Glutamatergic neuron (in vitro differentiated cells): ENCODE measurements at regions not wholly inside any gene's neighbourhood (a gene's known extent, or its start where the extent isn't known, plus 50 kb on each side); places are given as distances from the start of the nearest gene placed in this dataset.

Experiments
- DNase-seq: peaks from one replicate; pipeline ENCODE4 v3.0.0; 2022
- H3K27ac Mint-ChIP-seq: one replicate; pipeline ENCODE4 v1.8.0; 2020; ENCODE audit warnings: mild to moderate bottlenecking, mixed read lengths, inconsistent platforms; ENCODE audit not compliant: unreplicated experiment
- H3K27me3 Mint-ChIP-seq: one replicate; pipeline ENCODE4 v1.8.0; 2020; ENCODE audit warnings: mild to moderate bottlenecking, moderate library complexity, mixed read lengths, inconsistent platforms; ENCODE audit not compliant: unreplicated experiment
- H3K36me3 Mint-ChIP-seq: one replicate; pipeline ENCODE4 v1.8.0; 2020; ENCODE audit warnings: mild to moderate bottlenecking, mixed read lengths, inconsistent platforms; ENCODE audit not compliant: unreplicated experiment
- H3K4me1 Mint-ChIP-seq: one replicate; pipeline ENCODE4 v1.8.0; 2020; ENCODE audit warnings: mild to moderate bottlenecking, low read depth, mixed read lengths, inconsistent platforms; ENCODE audit not compliant: unreplicated experiment
- H3K4me3 Mint-ChIP-seq: one replicate; pipeline ENCODE4 v1.8.0; 2020; ENCODE audit warnings: mild to moderate bottlenecking, mixed read lengths, inconsistent platforms; ENCODE audit not compliant: unreplicated experiment
- H3K9me3 Mint-ChIP-seq: one replicate; pipeline ENCODE4 v1.8.0; 2020; ENCODE audit warnings: mild to moderate bottlenecking, moderate library complexity, mixed read lengths, inconsistent platforms; ENCODE audit not compliant: unreplicated experiment
- TF ChIP-seq, protein P1 (sequence below): fragments of 200-600 bp; sonication (generic); IDR thresholded peaks from one replicate; pipeline ENCODE4 v1.5.0; 2021; ENCODE audit not compliant: partially characterized antibody, unreplicated experiment

DNA sequence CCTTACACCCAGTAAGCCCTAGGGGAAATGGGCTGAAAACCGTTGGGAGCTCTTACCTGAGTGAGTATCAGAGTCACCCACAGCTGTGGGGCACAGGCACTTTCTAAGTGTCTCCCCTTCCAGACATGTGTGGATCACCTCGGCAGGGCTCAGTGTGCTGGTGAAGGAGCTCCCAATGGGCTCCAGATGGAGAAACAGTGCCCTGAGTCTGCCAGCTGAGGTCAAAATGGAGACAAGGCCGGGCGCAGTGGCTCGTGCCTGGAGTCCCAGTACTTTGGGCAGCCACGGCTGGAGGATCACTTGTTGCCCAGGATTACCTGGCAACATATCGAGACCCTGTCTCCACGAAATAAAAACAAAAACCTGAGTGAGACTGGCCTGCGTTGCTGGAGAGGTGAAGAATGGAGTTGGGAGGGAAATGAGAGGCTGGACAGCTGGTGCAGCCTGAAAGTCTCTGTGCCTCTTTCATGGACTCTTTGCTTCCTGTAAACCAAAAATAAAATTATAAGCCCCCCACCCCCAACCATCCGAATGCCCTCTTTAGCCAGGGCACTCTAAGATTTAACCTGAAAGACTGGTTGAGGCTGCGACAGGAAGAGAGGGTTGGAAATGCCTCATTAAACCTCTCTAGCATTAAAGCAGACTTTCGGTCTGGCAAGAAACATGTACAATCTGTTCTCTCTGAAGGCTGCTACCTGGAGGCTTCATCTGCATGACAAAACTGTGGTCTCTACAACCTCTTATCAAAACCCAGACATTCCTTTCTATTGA lies 111.8 kb downstream of the SNX19 start:
- no peaks in the 10 kb centered on the region for H3K36me3 Mint-ChIP-seq
- no peaks in the 10 kb centered on the region for H3K4me1 Mint-ChIP-seq
- H3K4me3 Mint-ChIP-seq = no peak overlapping the region
- H3K27ac Mint-ChIP-seq = no peak overlapping the region
- DNase-seq = no peak
- no peaks in the 10 kb centered on the region for H3K27me3 Mint-ChIP-seq
- TF ChIP-seq, protein P1, sequence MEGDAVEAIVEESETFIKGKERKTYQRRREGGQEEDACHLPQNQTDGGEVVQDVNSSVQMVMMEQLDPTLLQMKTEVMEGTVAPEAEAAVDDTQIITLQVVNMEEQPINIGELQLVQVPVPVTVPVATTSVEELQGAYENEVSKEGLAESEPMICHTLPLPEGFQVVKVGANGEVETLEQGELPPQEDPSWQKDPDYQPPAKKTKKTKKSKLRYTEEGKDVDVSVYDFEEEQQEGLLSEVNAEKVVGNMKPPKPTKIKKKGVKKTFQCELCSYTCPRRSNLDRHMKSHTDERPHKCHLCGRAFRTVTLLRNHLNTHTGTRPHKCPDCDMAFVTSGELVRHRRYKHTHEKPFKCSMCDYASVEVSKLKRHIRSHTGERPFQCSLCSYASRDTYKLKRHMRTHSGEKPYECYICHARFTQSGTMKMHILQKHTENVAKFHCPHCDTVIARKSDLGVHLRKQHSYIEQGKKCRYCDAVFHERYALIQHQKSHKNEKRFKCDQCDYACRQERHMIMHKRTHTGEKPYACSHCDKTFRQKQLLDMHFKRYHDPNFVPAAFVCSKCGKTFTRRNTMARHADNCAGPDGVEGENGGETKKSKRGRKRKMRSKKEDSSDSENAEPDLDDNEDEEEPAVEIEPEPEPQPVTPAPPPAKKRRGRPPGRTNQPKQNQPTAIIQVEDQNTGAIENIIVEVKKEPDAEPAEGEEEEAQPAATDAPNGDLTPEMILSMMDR = no peak
- no peaks in the 10 kb centered on the region for H3K9me3 Mint-ChIP-seq

DNA sequence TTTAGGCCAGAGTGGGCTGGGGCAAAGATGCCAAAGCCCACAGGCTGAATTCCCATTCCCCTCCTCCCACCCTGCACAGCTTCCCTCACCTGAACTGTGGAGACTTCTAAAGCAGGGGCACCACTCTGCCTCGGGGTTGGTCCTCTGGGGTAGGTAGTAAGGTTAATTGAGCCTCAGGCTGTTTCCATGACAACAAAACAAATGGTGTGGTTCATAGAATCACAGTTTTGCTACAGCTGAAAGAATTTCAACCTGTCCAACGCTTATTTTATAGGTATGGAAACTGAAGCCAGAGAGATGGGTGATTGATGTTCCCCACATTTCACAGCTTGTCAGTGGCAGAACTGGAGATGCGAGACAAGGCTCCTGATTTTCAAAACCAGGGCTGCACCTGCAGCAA lies 109.5 kb downstream of the SNX19 start:
- DNase-seq = no peak
- no peak overlapping the region for H3K4me3 Mint-ChIP-seq
- no peaks in the 10 kb centered on the region for H3K36me3 Mint-ChIP-seq
- H3K4me1 Mint-ChIP-seq = no peaks in the 10 kb centered on the region
- peaks cover 1% of the 10 kb centered on the region for H3K9me3 Mint-ChIP-seq
- TF ChIP-seq, protein P1 = no peak
- peaks cover 3% of the 10 kb centered on the region for H3K27me3 Mint-ChIP-seq
- H3K27ac Mint-ChIP-seq = no peak overlapping the region

DNA sequence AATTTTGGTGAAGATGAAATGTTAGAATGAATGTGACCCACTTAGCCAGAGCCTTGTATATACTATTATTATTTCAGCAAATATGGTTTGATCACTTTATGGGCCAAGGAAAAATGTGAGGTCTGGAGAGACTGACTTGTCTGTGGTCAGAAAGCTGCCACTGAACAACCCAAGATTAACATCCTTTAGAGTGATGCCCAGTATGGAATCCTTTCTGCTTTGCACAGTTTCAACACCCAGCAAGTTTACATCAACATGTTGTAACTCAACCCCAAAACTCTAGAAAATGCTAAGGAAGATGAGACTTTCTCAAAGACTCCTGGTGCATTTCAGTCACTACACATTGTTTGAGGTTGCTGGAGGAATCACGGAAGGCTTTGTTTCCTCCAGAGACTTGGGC lies 107.7 kb downstream of the SNX19 start:
- Mint-ChIP-seq H3K4me3 (no peak overlapping the region), H3K27me3 (peaks cover 3% of the 10 kb centered on the region), H3K9me3 (peaks cover 2% of the 10 kb centered on the region), H3K27ac (no peak overlapping the region), H3K4me1 (no peaks in the 10 kb centered on the region), H3K36me3 (no peaks in the 10 kb centered on the region)
- DNase-seq = no peak
- TF ChIP-seq, protein P1 = no peak

DNA sequence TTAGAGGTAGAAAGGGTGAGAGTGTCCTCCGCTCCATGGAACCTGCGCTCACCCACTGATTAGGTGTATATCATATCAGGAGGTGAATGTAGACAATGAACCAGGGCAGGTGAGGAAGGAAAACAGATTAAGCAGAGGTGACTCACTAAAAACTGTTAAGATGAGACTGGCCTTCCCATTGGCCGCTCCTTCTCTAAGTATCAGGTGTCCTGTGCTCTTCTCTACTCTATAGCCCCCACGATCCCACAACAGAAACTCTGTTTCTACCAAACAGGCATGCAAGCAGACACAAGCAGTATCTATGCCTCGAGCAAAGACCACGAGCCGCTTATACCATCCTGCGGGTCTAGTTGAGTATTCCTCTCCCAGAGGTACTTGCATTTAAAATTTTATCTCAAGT lies 103.1 kb downstream of the SNX19 start:
- DNase-seq = no peak
- TF ChIP-seq, protein P1 = no peak
- Mint-ChIP-seq H3K36me3 (no peaks in the 10 kb centered on the region), H3K9me3 (peaks cover 2% of the 10 kb centered on the region), H3K4me1 (no peaks in the 10 kb centered on the region), H3K4me3 (no peak overlapping the region), H3K27ac (no peak overlapping the region), H3K27me3 (peaks cover 3% of the 10 kb centered on the region)

DNA sequence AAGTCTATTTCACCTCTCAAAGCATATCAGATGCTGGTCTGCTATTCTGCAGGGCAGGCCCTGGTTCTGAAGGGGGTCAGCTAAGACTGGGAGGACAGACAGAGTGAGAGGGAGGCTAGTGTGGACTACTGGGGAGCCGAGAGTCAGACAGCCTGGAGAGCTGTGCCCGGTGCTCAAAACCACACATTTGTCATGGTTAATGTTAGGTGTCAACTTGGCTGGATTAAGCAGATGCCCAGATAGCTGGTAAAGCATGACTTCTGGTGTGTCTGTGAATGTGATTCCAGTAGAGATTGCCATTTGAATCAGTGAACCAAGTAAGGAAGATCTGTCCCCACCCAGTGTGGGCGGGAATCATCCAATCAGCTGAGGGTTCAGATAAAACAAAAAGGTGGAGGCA lies 102.6 kb downstream of the SNX19 start:
- no peak for DNase-seq
- no peaks in the 10 kb centered on the region for H3K4me1 Mint-ChIP-seq
- TF ChIP-seq, protein P1 = no peak
- H3K4me3 Mint-ChIP-seq = no peak overlapping the region
- peaks cover 3% of the 10 kb centered on the region for H3K27me3 Mint-ChIP-seq
- H3K27ac Mint-ChIP-seq = no peak overlapping the region
- H3K36me3 Mint-ChIP-seq = no peaks in the 10 kb centered on the region
- H3K9me3 Mint-ChIP-seq = peaks cover 2% of the 10 kb centered on the region
